ENCODE measurements at regions not wholly inside any gene's neighbourhood (a gene's known extent, or its start where the extent isn't known, plus 50 kb on each side); places are given as distances from the start of the nearest gene placed in this dataset.

GRCh38 chr22:27063841-27064240 is 406.5 kb downstream of the MIAT start:
- no peak for TF ChIP-seq CTCF (IDR thresholded peaks at IDR 0.05)
- Histone ChIP-seq H3K27ac (no peak overlapping the region), H3K4me1 (no peaks in the 10 kb centered on the region), H3K36me3 (no peaks in the 10 kb centered on the region), H3K9me3 (no peaks in the 10 kb centered on the region), H3K27me3 (no peaks in the 10 kb centered on the region), H3K4me3 (no peak overlapping the region)
- DNase-seq (ENCODE audit: low spot score): no peak

- no peaks in the 10 kb centered on the region for H3K36me3 ChIP-seq
- no peak overlapping the region for H3K4me3 ChIP-seq
- H3K9me3 ChIP-seq: no peaks in the 10 kb centered on the region
- TF ChIP-seq CTCF (IDR thresholded peaks at IDR 0.05): no peak
- no peak for DNase-seq (ENCODE audit: low spot score)
- H3K27ac ChIP-seq: no peak overlapping the region
- H3K27me3 ChIP-seq: no peaks in the 10 kb centered on the region
- H3K4me1 ChIP-seq: no peaks in the 10 kb centered on the region
These were observed 407.0 kb downstream of the MIAT start for GRCh38 chr22:27064386-27064785.

- Histone ChIP-seq H3K27me3 (no peaks in the 10 kb centered on the region), H3K36me3 (no peaks in the 10 kb centered on the region), H3K4me1 (no peaks in the 10 kb centered on the region), H3K9me3 (no peaks in the 10 kb centered on the region), H3K4me3 (no peak overlapping the region), H3K27ac (no peak overlapping the region)
- TF ChIP-seq CTCF (IDR thresholded peaks at IDR 0.05): no peak
- no peak for DNase-seq (ENCODE audit: low spot score)
These were observed 407.9 kb downstream of the MIAT start for GRCh38 chr22:27065279-27065678.

GRCh38 chr22:27066856-27067255 is 409.5 kb downstream of the MIAT start:
- no peak for TF ChIP-seq CTCF (IDR thresholded peaks at IDR 0.05)
- Histone ChIP-seq H3K36me3 (no peaks in the 10 kb centered on the region), H3K4me3 (no peak overlapping the region), H3K4me1 (no peaks in the 10 kb centered on the region), H3K27me3 (no peaks in the 10 kb centered on the region), H3K9me3 (no peaks in the 10 kb centered on the region), H3K27ac (no peak overlapping the region)
- no peak for DNase-seq (ENCODE audit: low spot score)

GRCh38 chr22:27068121-27068520 is 410.7 kb downstream of the MIAT start:
- Histone ChIP-seq H3K27ac (no peak overlapping the region), H3K4me1 (no peaks in the 10 kb centered on the region), H3K36me3 (no peaks in the 10 kb centered on the region), H3K4me3 (no peak overlapping the region), H3K27me3 (no peaks in the 10 kb centered on the region), H3K9me3 (no peaks in the 10 kb centered on the region)
- DNase-seq (ENCODE audit: low spot score): no peak
- TF ChIP-seq CTCF (IDR thresholded peaks at IDR 0.05): no peak

- H3K4me3 ChIP-seq: no peak overlapping the region
- no peaks in the 10 kb centered on the region for H3K36me3 ChIP-seq
- H3K27me3 ChIP-seq: no peaks in the 10 kb centered on the region
- no peak for TF ChIP-seq CTCF (IDR thresholded peaks at IDR 0.05)
- no peaks in the 10 kb centered on the region for H3K9me3 ChIP-seq
- H3K27ac ChIP-seq: no peak overlapping the region
- no peaks in the 10 kb centered on the region for H3K4me1 ChIP-seq
- DNase-seq (ENCODE audit: low spot score): no peak
These were observed 413.2 kb downstream of the MIAT start for GRCh38 chr22:27070594-27070993.

Data from right atrium auricular region (tissue), 2 donors.